HG03060 (cell line): ENCODE measurements at regions not wholly inside any gene's neighbourhood (a gene's known extent, or its start where the extent isn't known, plus 50 kb on each side); places are given as distances from the start of the nearest gene placed in this dataset.
A peak's percentile ranks its signal among the peaks of the same experiment; 100 is the strongest.

ENCODE experiments used
- ATAC-seq: cut with Tn5 transposase; IDR thresholded peaks from one replicate; pipeline ENCODE4 v1.9.1; 2021; ENCODE audit warnings: low read depth, moderate number of reproducible peaks; ENCODE audit not compliant: unreplicated experiment

- peak; percentile 60 for ATAC-seq
Measured at GRCh38 chr13:77429320-77430142, 102.6 kb upstream of the MYCBP2 start.

GRCh38 chr13:77425705-77426104 lies 98.8 kb upstream of the MYCBP2 start:
- ATAC-seq, result no peak

GRCh38 chr13:77423296-77423695 lies 96.4 kb upstream of the MYCBP2 start:
- ATAC-seq, result no peak

GRCh38 chr13:77422724-77423123 lies 95.8 kb upstream of the MYCBP2 start:
- no peak for ATAC-seq

- ATAC-seq, result no peak
Measured at GRCh38 chr13:77417897-77418296, 91.0 kb upstream of the MYCBP2 start.

- ATAC-seq, result no peak
Measured at GRCh38 chr13:77416666-77417212, 89.8 kb upstream of the MYCBP2 start.

- ATAC-seq, result no peak
Measured at GRCh38 chr13:77415253-77416071, 88.6 kb upstream of the MYCBP2 start.

GRCh38 chr13:77412860-77413259 lies 86.0 kb upstream of the MYCBP2 start:
- ATAC-seq, result no peak

GRCh38 chr13:77412116-77412635 lies 85.3 kb upstream of the MYCBP2 start:
- ATAC-seq, result no peak

GRCh38 chr13:77409412-77409811 lies 82.5 kb upstream of the MYCBP2 start:
- ATAC-seq, result no peak

- no peak for ATAC-seq
Measured at GRCh38 chr13:77406644-77407440, 79.9 kb upstream of the MYCBP2 start.

- ATAC-seq, result no peak
Measured at GRCh38 chr13:77398825-77399620, 72.1 kb upstream of the MYCBP2 start.

- ATAC-seq, result no peak
Measured at GRCh38 chr13:77397636-77398035, 70.7 kb upstream of the MYCBP2 start.

- ATAC-seq, result no peak
Measured at GRCh38 chr13:77391475-77391874, 64.6 kb upstream of the MYCBP2 start.

- no peak for ATAC-seq
Measured at GRCh38 chr13:77390391-77390790, 63.5 kb upstream of the MYCBP2 start.

GRCh38 chr13:77389625-77390000 lies 62.7 kb upstream of the MYCBP2 start:
- peak; percentile 50 for ATAC-seq

GRCh38 chr13:77388944-77389624 lies 62.2 kb upstream of the MYCBP2 start:
- no peak for ATAC-seq

- ATAC-seq, result no peak
Measured at GRCh38 chr13:77387607-77388200, 60.8 kb upstream of the MYCBP2 start.
